Stomach (tissue), 6 donors: ENCODE measurements at regions not wholly inside any gene's neighbourhood (a gene's known extent, or its start where the extent isn't known, plus 50 kb on each side); places are given as distances from the start of the nearest gene placed in this dataset.

Source experiments
- DNase-seq, 2 donors: peaks; one replicate each; pipeline versions ENCODE4 v3.0.0 to v3.0.0-alpha.2; 2013 to 2019
- H3K27ac ChIP-seq, 5 donors: fragments of 200-600 bp in 4 of 5; sonication (generic) in 4 of 5; one replicate each; pipeline ENCODE4 v1.5.1; 2013 to 2019; ENCODE audit warnings: mild to moderate bottlenecking in 1 of 5, moderate library complexity in 1 of 5
- H3K27me3 ChIP-seq, 3 donors: fragments of 200-600 bp; sonication (generic); one replicate each; pipeline ENCODE4 v1.5.1; 2017 to 2019; ENCODE audit warnings: mixed run types in 1 of 3
- H3K36me3 ChIP-seq, 4 donors: fragments of 200-600 bp; sonication (generic); 1 replicate in 3 of 4; 2 replicates in 1 of 4; pipeline ENCODE4 v1.5.1; 2016 to 2019
- H3K4me1 ChIP-seq, 4 donors: fragments of 200-600 bp; sonication (generic); one replicate each; pipeline ENCODE4 v1.5.1; 2016 to 2019
- H3K4me3 ChIP-seq, 4 donors: fragments of 200-600 bp; sonication (generic) in 3 of 4; one replicate each; pipeline ENCODE4 v1.5.1; 2016 to 2019; ENCODE audit warnings: mild to moderate bottlenecking in 1 of 4
- H3K9me3 ChIP-seq, 4 donors: fragments of 200-600 bp; sonication (generic); one replicate each; pipeline ENCODE4 v1.5.1; 2016 to 2019
- EP300 ChIP-seq: sonication (generic); formaldehyde crosslinking; IDR thresholded peaks from one replicate; pipeline ENCODE4 v1.6.1; 2017; ENCODE audit warnings: antibody characterized with exemption
- POLR2A ChIP-seq, 4 donors: fragments of 450-650 bp; IDR thresholded peaks; one replicate each; pipeline ENCODE4 v1.6.1; 2016; ENCODE audit warnings: antibody characterized with exemption in 4 of 4, control low read depth in 2 of 4, mild to moderate bottlenecking in 1 of 4, moderate library complexity in 1 of 4
- POLR2AphosphoS5 ChIP-seq, 3 donors: sonication (generic); formaldehyde crosslinking; IDR thresholded peaks; one replicate each; pipeline ENCODE4 v1.6.1; 2016; ENCODE audit warnings: antibody characterized with exemption in 3 of 3
- intact Hi-C: fragments of 100-400 bp; cut with DNase I; formaldehyde crosslinking; loops from one replicate; pipeline ENCODE4 v1.15.1; 2023; ENCODE audit warnings: low total_unique reads
- TF ChIP-seq, protein P1 (sequence below), 7 experiments: fragments of 450-650 bp in 4 of 7; fragments of 200-600 bp in 3 of 7; sonication (generic) in 3 of 7; IDR thresholded peaks; one replicate each; pipeline ENCODE4 v1.5.1; 2016 to 2019; ENCODE audit warnings: antibody characterized with exemption in 7 of 7, control low read depth in 2 of 7, mild to moderate bottlenecking in 1 of 7
- donor health status: Bipolar disorder and iron deficiency.

DNA sequence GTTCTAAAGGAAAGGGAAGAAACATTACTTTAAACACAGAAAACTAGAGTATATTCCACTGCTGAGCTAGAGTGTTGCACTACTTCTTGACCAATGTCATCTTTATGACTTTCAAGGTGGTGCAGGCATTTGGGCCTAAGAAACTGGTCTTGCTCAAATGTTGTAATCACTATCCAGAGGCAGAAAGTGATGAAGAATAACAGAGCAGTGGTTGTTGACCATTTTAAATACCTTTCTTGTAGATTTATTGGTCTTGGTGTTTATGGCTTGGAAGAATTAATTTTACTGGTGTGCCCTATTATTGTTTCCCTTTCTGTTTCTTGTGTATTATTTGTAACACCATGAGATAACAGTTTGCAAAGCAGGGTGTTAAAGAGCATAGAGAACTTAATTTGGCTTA lies 56.9 kb upstream of the SCN7A start:
- no peaks in the 10 kb centered on the region for H3K36me3 ChIP-seq
- peaks cover 0 to 7% (median 0%) of the 10 kb centered on the region in 4 donors for H3K9me3 ChIP-seq
- TF ChIP-seq, protein P1, sequence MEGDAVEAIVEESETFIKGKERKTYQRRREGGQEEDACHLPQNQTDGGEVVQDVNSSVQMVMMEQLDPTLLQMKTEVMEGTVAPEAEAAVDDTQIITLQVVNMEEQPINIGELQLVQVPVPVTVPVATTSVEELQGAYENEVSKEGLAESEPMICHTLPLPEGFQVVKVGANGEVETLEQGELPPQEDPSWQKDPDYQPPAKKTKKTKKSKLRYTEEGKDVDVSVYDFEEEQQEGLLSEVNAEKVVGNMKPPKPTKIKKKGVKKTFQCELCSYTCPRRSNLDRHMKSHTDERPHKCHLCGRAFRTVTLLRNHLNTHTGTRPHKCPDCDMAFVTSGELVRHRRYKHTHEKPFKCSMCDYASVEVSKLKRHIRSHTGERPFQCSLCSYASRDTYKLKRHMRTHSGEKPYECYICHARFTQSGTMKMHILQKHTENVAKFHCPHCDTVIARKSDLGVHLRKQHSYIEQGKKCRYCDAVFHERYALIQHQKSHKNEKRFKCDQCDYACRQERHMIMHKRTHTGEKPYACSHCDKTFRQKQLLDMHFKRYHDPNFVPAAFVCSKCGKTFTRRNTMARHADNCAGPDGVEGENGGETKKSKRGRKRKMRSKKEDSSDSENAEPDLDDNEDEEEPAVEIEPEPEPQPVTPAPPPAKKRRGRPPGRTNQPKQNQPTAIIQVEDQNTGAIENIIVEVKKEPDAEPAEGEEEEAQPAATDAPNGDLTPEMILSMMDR (IDR thresholded peaks at IDR 0.05): no peak
- TF ChIP-seq POLR2A (IDR thresholded peaks at IDR 0.05) (no peak), EP300 (no peak), POLR2AphosphoS5 (IDR thresholded peaks at IDR 0.05) (no peak)
- no peaks in the 10 kb centered on the region for H3K4me1 ChIP-seq
- intact Hi-C loops: no loop called here
- no peak overlapping the region for H3K4me3 ChIP-seq
- no peak for DNase-seq
- H3K27me3 ChIP-seq: no peaks in the 10 kb centered on the region
- no peak overlapping the region for H3K27ac ChIP-seq

DNA sequence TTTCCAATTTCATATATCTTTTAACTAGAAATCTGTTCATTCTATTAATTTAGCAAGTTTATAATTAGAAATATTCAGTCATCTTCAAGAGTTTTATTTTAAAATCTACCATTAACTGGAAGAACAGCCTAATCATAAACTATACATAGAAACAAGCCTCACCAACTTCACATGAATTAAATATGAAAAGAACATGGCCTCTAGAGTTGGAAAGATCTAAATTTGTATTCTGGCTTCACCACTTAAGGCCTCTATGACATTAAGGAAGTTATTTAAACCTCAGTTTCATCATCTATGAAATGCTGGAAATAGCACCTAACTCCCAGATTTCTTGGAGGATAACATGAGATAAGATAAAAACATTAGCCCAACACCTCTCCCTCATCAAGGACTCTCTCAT lies 51.4 kb upstream of the SCN7A start:
- Histone ChIP-seq H3K36me3 (no peaks in the 10 kb centered on the region), H3K9me3 (no peaks in the 10 kb centered on the region), H3K4me3 (no peak overlapping the region), H3K27me3 (no peaks in the 10 kb centered on the region), H3K27ac (no peak overlapping the region), H3K4me1 (no peaks in the 10 kb centered on the region)
- TF ChIP-seq POLR2A (IDR thresholded peaks at IDR 0.05): no peak
- TF ChIP-seq EP300: no peak
- TF ChIP-seq POLR2AphosphoS5 (IDR thresholded peaks at IDR 0.05): no peak
- TF ChIP-seq, protein P1 (IDR thresholded peaks at IDR 0.05): no peak
- intact Hi-C loops: no loop called here
- DNase-seq: no peak
